K562 (cell line): ENCODE measurements at regions not wholly inside any gene's neighbourhood (a gene's known extent, or its start where the extent isn't known, plus 50 kb on each side); places are given as distances from the start of the nearest gene placed in this dataset.

Experiments used
- ATAC-seq: fragments of 200-7000 bp; cut with Tn5 transposase; 3 replicates; pipeline ENCODE4 v1.9.1; 2020; ENCODE audit warnings: moderate library complexity
- BruUV-seq: library from RNA; stranded (reverse); fragments of 400-500 nt; replicated peaks from 2 replicates; lab custom pipeline; 2021; lab: Mats Ljungman, UMichigan
- CTCF ChIA-PET: fragments of 300-600 bp; formaldehyde crosslinking; extraction: SDS; loops from one replicate; lab custom pipeline; 2021; ENCODE audit warnings: low intra/inter-chr PET ratio; lab: Yijun Ruan, JAX
- POLR2A ChIA-PET: fragments of 300-600, 350-650 bp; sonication (Branson Sonifier 250); formaldehyde crosslinking; extraction: SDS; loops from one replicate; lab custom pipeline; 2021; ENCODE audit warnings: antibody characterized with exemption, inconsistent platforms; lab: Yijun Ruan, JAX
- DNase-seq, 4 experiments: peaks; one replicate each; pipeline versions ENCODE4 v3.0.0 to v3.0.0-alpha.2; 2011 to 2018; ENCODE audit warnings: low spot score in 3 of 4, mixed read lengths in 3 of 4; ENCODE audit errors: extremely low read depth in 1 of 4
- FAIRE-seq: peaks from 2 replicates; lab custom pipeline; 2011; peaks lifted over from hg19 to GRCh38; lab: Jason Lieb, UNC
- H2AFZ ChIP-seq: 2 replicates; pipeline ENCODE4 v1.6.0; 2011; ENCODE audit warnings: low read depth, low read length, control low read depth, inconsistent platforms
- H3K27ac ChIP-seq: fragments of 200-600 bp; 3 replicates; pipeline ENCODE4 v1.8.0; 2011; ENCODE audit warnings: low read depth, mild to moderate bottlenecking, control low read depth, inconsistent platforms, low read length, moderate library complexity, mixed read lengths; ENCODE audit errors: extremely low read depth
- H3K27me3 ChIP-seq, 2 experiments: fragments of 300-600 bp in 1 of 2; 2 replicates in 1 of 2; 3 replicates in 1 of 2; pipeline versions ENCODE4 v1.6.0 to v1.8.0; 2011; ENCODE audit warnings: inconsistent platforms in 2 of 2, low read length in 2 of 2, mild to moderate bottlenecking in 1 of 2, mixed read lengths in 1 of 2, moderate library complexity in 1 of 2; ENCODE audit not compliant: control insufficient read depth in 2 of 2, insufficient read depth in 2 of 2
- H3K36me3 ChIP-seq: fragments of 300-600 bp; 3 replicates; pipeline ENCODE4 v1.8.0; 2011; ENCODE audit warnings: mild to moderate bottlenecking, low read length, inconsistent platforms; ENCODE audit not compliant: control insufficient read depth, insufficient read depth
- H3K4me1 ChIP-seq, 2 experiments: fragments of 200-600 bp in 1 of 2; replicated peaks in 1 of 2; 2 replicates in 1 of 2; 3 replicates in 1 of 2; pipeline versions ENCODE4 v1.5.1 to v1.8.0; 2011; ENCODE audit warnings: inconsistent platforms in 2 of 2, low read length in 2 of 2, mild to moderate bottlenecking in 1 of 2, mixed read lengths in 1 of 2, moderate library complexity in 1 of 2; ENCODE audit not compliant: control insufficient read depth in 2 of 2, insufficient read depth in 2 of 2
- H3K4me2 ChIP-seq: 2 replicates; pipeline ENCODE4 v1.6.1; 2011; ENCODE audit warnings: low read length, control low read depth, inconsistent platforms, mixed read lengths; ENCODE audit not compliant: insufficient read depth
- H3K4me3 ChIP-seq: fragments of 200-600 bp; sonication (generic), shearing (Covaris generic); 2 replicates; pipeline ENCODE4 v1.5.1; 2016; ENCODE audit warnings: control low read depth, inconsistent platforms
- H3K79me2 ChIP-seq: fragments of 200-600 bp; 3 replicates; pipeline ENCODE4 v1.8.0; 2011; ENCODE audit warnings: low read length, inconsistent platforms; ENCODE audit not compliant: control insufficient read depth, insufficient read depth
- H3K9ac ChIP-seq, 2 experiments: 2 replicates each; pipeline versions ENCODE4 v1.6.0 to v1.6.1; 2011; ENCODE audit warnings: low read depth in 2 of 2, low read length in 2 of 2, control low read depth in 1 of 2, inconsistent platforms in 1 of 2, mild to moderate bottlenecking in 1 of 2, mixed read lengths in 1 of 2; ENCODE audit not compliant: insufficient read depth in 1 of 2
- H3K9me1 ChIP-seq: one replicate; pipeline ENCODE4 v1.6.0; 2011; ENCODE audit warnings: inconsistent platforms, mild to moderate bottlenecking, low read length, moderate library complexity; ENCODE audit not compliant: control insufficient read depth, insufficient read depth
- H3K9me3 ChIP-seq: replicated peaks from 2 replicates; pipeline ENCODE4 v1.5.1; 2011; ENCODE audit warnings: low read depth, low read length, inconsistent platforms; ENCODE audit not compliant: control insufficient read depth, insufficient read depth
- H4K20me1 ChIP-seq: replicated peaks from 2 replicates; pipeline ENCODE4 v1.6.1; 2011; ENCODE audit warnings: low read length, inconsistent platforms, mixed read lengths; ENCODE audit not compliant: control insufficient read depth, insufficient read depth
- ASH1L ChIP-seq: fragments of 450-650 bp; IDR thresholded peaks from 2 replicates; pipeline ENCODE4 v1.6.1; 2018; ENCODE audit warnings: borderline replicate concordance, mild to moderate bottlenecking, low read depth; ENCODE audit not compliant: partially characterized antibody
- ATF2 ChIP-seq: sonication (generic); formaldehyde crosslinking; IDR thresholded peaks from 2 replicates; pipeline ENCODE4 v1.8.1; 2022; ENCODE audit warnings: missing genetic modification reagents
- HCFC1 ChIP-seq: IDR thresholded peaks from 2 replicates; pipeline ENCODE4 v1.6.1; 2012; ENCODE audit warnings: low read depth, low read length, improper control_type of control experiment
- IRF1 ChIP-seq: sonication (generic); formaldehyde crosslinking; IDR thresholded peaks from 2 replicates; pipeline ENCODE4 v1.8.0; 2022; ENCODE audit warnings: missing genetic modification reagents, mild to moderate bottlenecking, borderline replicate concordance
- KLF16 ChIP-seq: IDR thresholded peaks from 2 replicates; pipeline ENCODE4 v1.6.1; 2016; ENCODE audit warnings: antibody characterized with exemption
- MNT ChIP-seq, 2 experiments: fragments of 450-650 bp; conservative IDR thresholded peaks; 2 replicates each; pipeline ENCODE4 v1.6.1; 2017; ENCODE audit warnings: mild to moderate bottlenecking in 2 of 2, moderate library complexity in 2 of 2
- NCOA1 ChIP-seq: fragments of 450-650 bp; IDR thresholded peaks from 2 replicates; pipeline ENCODE4 v1.6.1; 2016; ENCODE audit warnings: low read depth
- PBX2 ChIP-seq, 2 experiments: IDR thresholded peaks in 1 of 2; conservative IDR thresholded peaks in 1 of 2; 2 replicates each; pipeline ENCODE4 v1.6.1; 2016; ENCODE audit warnings: low read depth in 2 of 2, mild to moderate bottlenecking in 1 of 2, missing compliant biosample characterization in 1 of 2, missing genetic modification characterization in 1 of 2, moderate library complexity in 1 of 2
- POLR2A ChIP-seq: fragments of 450-650 bp; conservative IDR thresholded peaks from 2 replicates; pipeline ENCODE4 v1.6.1; 2016
- POU5F1 ChIP-seq: fragments of 150-350 bp; IDR thresholded peaks from 2 replicates; pipeline ENCODE4 v1.6.1; 2014; ENCODE audit warnings: borderline replicate concordance, low read length, low read depth, mild to moderate bottlenecking; ENCODE audit not compliant: partially characterized antibody
- RAD51 ChIP-seq: fragments of 450-650 bp; IDR thresholded peaks from 2 replicates; pipeline ENCODE4 v1.7.1; 2016; ENCODE audit warnings: low read depth, mild to moderate bottlenecking, borderline replicate concordance
- RBM14 ChIP-seq: fragments of 200-400 bp; formaldehyde crosslinking; IDR thresholded peaks from 2 replicates; pipeline ENCODE4 v1.6.1; 2018; ENCODE audit warnings: low read depth, mild to moderate bottlenecking, low read length, moderate library complexity, borderline replicate concordance; ENCODE audit not compliant: insufficient read depth
- SOX6 ChIP-seq: fragments of 450-650 bp; IDR thresholded peaks from 2 replicates; pipeline ENCODE4 v1.6.1; 2014; ENCODE audit warnings: mild to moderate bottlenecking
- TFE3 ChIP-seq: fragments of 450-650 bp; formaldehyde crosslinking; IDR thresholded peaks from 2 replicates; pipeline ENCODE4 v1.4.0; 2020; ENCODE audit warnings: mild to moderate bottlenecking, mixed read lengths
- ZFP1 ChIP-seq: fragments of 450-650 bp; formaldehyde crosslinking; IDR thresholded peaks from 2 replicates; pipeline ENCODE4 v1.4.0; 2020; ENCODE audit warnings: mild to moderate bottlenecking, mixed read lengths
- ZNF436 ChIP-seq: fragments of 250-450, 450-650 bp; sonication (Bioruptor Pico); formaldehyde crosslinking; IDR thresholded peaks from 2 replicates; pipeline ENCODE4 v1.7.0; 2020; ENCODE audit warnings: mild to moderate bottlenecking
- WGBS: fragments of 100-300 bp; shearing (Covaris generic); methylation state at CpG from one replicate; pipeline ENCODE4 v1.1.6; 2016; ENCODE audit warnings: low coverage, mixed read lengths; ENCODE audit not compliant: insufficient coverage; ENCODE audit errors: missing lambda C conversion rate; 5-methylcytosine and 5-hydroxymethylcytosine counted together
- in situ Hi-C: fragments of 300-500 bp; cut with MboI; formaldehyde crosslinking; loops from 4 replicates; pipeline ENCODE4 v1.15.0; 2018; ENCODE audit warnings: inconsistent platforms, mixed read lengths
- intact Hi-C: fragments of 100-400 bp; cut with micrococcal nuclease; formaldehyde crosslinking; loops from 2 replicates; pipeline ENCODE4 v1.14.2; 2022

- Histone ChIP-seq H3K4me1 (no peaks in the 10 kb centered on the region), H3K27ac (no peak overlapping the region), H3K4me2 (no peak overlapping the region), H3K9me3 (no peaks in the 10 kb centered on the region), H3K36me3 (no peaks in the 10 kb centered on the region), H3K79me2 (no peaks in the 10 kb centered on the region), H3K9ac (no peak overlapping the region), H2AFZ (no peak overlapping the region), H3K4me3 (no peak overlapping the region), H4K20me1 (no peaks in the 10 kb centered on the region), H3K27me3 (no peaks in the 10 kb centered on the region), H3K9me1 (no peaks in the 10 kb centered on the region)
- ChIA-PET CTCF (no interaction called here), POLR2A (no interaction called here)
- FAIRE-seq: no peak
- no TSS peak for BruUV-seq
- DNase-seq: no peak
- no peak for ATAC-seq
- in situ Hi-C loops: no loop called here
- 0% methylated on average over 3 of the region's 3 CpGs for WGBS
- intact Hi-C loops: no loop called here
- TF ChIP-seq ASH1L: no peak
- no peak for TF ChIP-seq RBM14
- no peak for TF ChIP-seq POU5F1
- TF ChIP-seq IRF1 (CRISPR knock-in tag): no peak
- no peak for TF ChIP-seq NCOA1
- TF ChIP-seq ZFP1 (CRISPR knock-in tag): no peak
- TF ChIP-seq TFE3 (CRISPR knock-in tag): no peak
- TF ChIP-seq ZNF436: no peak
- no peak for TF ChIP-seq HCFC1
- no peak for TF ChIP-seq KLF16
- no peak for TF ChIP-seq RAD51
- TF ChIP-seq PBX2 (CRISPR knock-in tag; IDR thresholded peaks at IDR 0.05; ENCODE audit: low read depth): no peak
- no peak for TF ChIP-seq PBX2 (tag; conservative IDR thresholded peaks at IDR 0.05; ENCODE audit: low read depth)
- TF ChIP-seq SOX6: no peak
- no peak for TF ChIP-seq MNT (conservative IDR thresholded peaks at IDR 0.05)
- TF ChIP-seq ATF2: no peak
- no peak for TF ChIP-seq POLR2A
Observed at GRCh38 chr13:44068169-44068568, 188.5 kb downstream of the LACC1 start.
